IMR-90 (cell line): ENCODE measurements at regions not wholly inside any gene's neighbourhood (a gene's known extent, or its start where the extent isn't known, plus 50 kb on each side); places are given as distances from the start of the nearest gene placed in this dataset.

Source experiments
- ATAC-seq: fragments of 200-7000 bp; cut with Tn5 transposase; 2 replicates; pipeline ENCODE4 v1.9.1; 2020; ENCODE audit warnings: low read depth, mild to moderate bottlenecking, moderate library complexity
- BruUV-seq: library from RNA; stranded (reverse); fragments of 400-500 nt; replicated peaks from 2 replicates; lab custom pipeline; 2021; lab: Mats Ljungman, UMichigan
- CTCF ChIA-PET: fragments of 300-600 bp; formaldehyde crosslinking; extraction: SDS; loops from one replicate; lab custom pipeline; 2021; ENCODE audit warnings: antibody characterized with exemption; lab: Yijun Ruan, JAX
- POLR2A ChIA-PET: fragments of 300-600 bp; sonication (Branson Sonifier 250); formaldehyde crosslinking; loops from one replicate; lab custom pipeline; 2022; ENCODE audit warnings: antibody characterized with exemption; ENCODE audit not compliant: unreplicated experiment; lab: Charles Lee
- DNase-seq: peaks from one replicate; pipeline ENCODE4 v3.0.0; 2013
- H2AFZ ChIP-seq: replicated peaks from 2 replicates; pipeline ENCODE3; 2013; ENCODE audit warnings: low read length, mild to moderate bottlenecking; ENCODE audit not compliant: poor library complexity
- H2AK5ac ChIP-seq: 2 replicates; pipeline ENCODE4 v1.6.1; 2013; ENCODE audit warnings: low read depth, low read length, inconsistent platforms
- H2AK9ac ChIP-seq: replicated peaks from 2 replicates; pipeline ENCODE3; 2013; ENCODE audit warnings: mild to moderate bottlenecking, low read depth, low read length, moderate library complexity; ENCODE audit not compliant: poor library complexity
- H2BK120ac ChIP-seq: 2 replicates; pipeline ENCODE4 v1.6.1; 2013; ENCODE audit warnings: low read depth, low read length, inconsistent platforms
- H2BK15ac ChIP-seq: 3 replicates; pipeline ENCODE4 v1.6.1; 2013; ENCODE audit warnings: low read depth, low read length, inconsistent platforms
- H2BK20ac ChIP-seq: 2 replicates; pipeline ENCODE4 v1.6.1; 2013; ENCODE audit warnings: low read depth, mild to moderate bottlenecking, inconsistent platforms, low read length, moderate library complexity
- H2BK5ac ChIP-seq: 2 replicates; pipeline ENCODE4 v1.6.1; 2013; ENCODE audit warnings: mild to moderate bottlenecking, low read depth, low read length, inconsistent platforms; ENCODE audit not compliant: poor library complexity, severe bottlenecking
- H3K14ac ChIP-seq: replicated peaks from 2 replicates; pipeline ENCODE4 v1.6.1; 2013; ENCODE audit warnings: low read depth, low read length, inconsistent platforms
- H3K18ac ChIP-seq: 2 replicates; pipeline ENCODE4 v1.6.1; 2013; ENCODE audit warnings: low read depth, low read length, control low read depth
- H3K23ac ChIP-seq: 2 replicates; pipeline ENCODE4 v1.6.1; 2013; ENCODE audit warnings: low read depth, low read length, inconsistent platforms
- H3K27ac ChIP-seq: 2 replicates; pipeline ENCODE4 v1.5.1; 2013; ENCODE audit warnings: mild to moderate bottlenecking, control low read depth, low read length; ENCODE audit not compliant: insufficient read depth
- H3K27me3 ChIP-seq: 2 replicates; pipeline ENCODE4 v1.6.1; 2013; ENCODE audit warnings: low read length; ENCODE audit not compliant: control insufficient read depth, insufficient read depth
- H3K36me3 ChIP-seq: 2 replicates; pipeline ENCODE4 v1.6.1; 2013; ENCODE audit warnings: low read length, mixed read lengths; ENCODE audit not compliant: control insufficient read depth, insufficient read depth
- H3K4ac ChIP-seq: 2 replicates; pipeline ENCODE4 v1.6.1; 2013; ENCODE audit warnings: low read depth, low read length, inconsistent platforms
- H3K4me1 ChIP-seq: 2 replicates; pipeline ENCODE4 v1.6.1; 2013; ENCODE audit warnings: low read length, mixed read lengths; ENCODE audit not compliant: control insufficient read depth, insufficient read depth
- H3K4me2 ChIP-seq: 2 replicates; pipeline ENCODE4 v1.6.1; 2013; ENCODE audit warnings: low read depth, mild to moderate bottlenecking, control low read depth, low read length, moderate library complexity
- H3K4me3 ChIP-seq: 2 replicates; pipeline ENCODE4 v1.5.1; 2013; ENCODE audit warnings: low read depth, mild to moderate bottlenecking, control low read depth, low read length, moderate library complexity; ENCODE audit not compliant: insufficient read depth
- H3K56ac ChIP-seq: 2 replicates; pipeline ENCODE4 v1.6.1; 2013; ENCODE audit warnings: low read length, inconsistent platforms; ENCODE audit not compliant: insufficient read depth; ENCODE audit errors: extremely low read depth
- H3K79me1 ChIP-seq, 2 experiments: 2 replicates each; pipeline ENCODE4 v1.6.1; 2013; ENCODE audit warnings: low read length in 2 of 2, inconsistent platforms in 1 of 2, low read depth in 1 of 2
- H3K9ac ChIP-seq: 2 replicates; pipeline ENCODE4 v1.6.1; 2013; ENCODE audit warnings: low read depth, low read length, control low read depth
- H3K9me1 ChIP-seq: 2 replicates; pipeline ENCODE4 v1.6.1; 2013; ENCODE audit warnings: low read length, inconsistent platforms; ENCODE audit not compliant: insufficient read depth
- H3K9me3 ChIP-seq: 2 replicates; pipeline ENCODE4 v1.6.1; 2013; ENCODE audit warnings: low read length; ENCODE audit not compliant: control insufficient read depth, insufficient read depth
- H4K20me1 ChIP-seq: 2 replicates; pipeline ENCODE4 v1.6.1; 2013; ENCODE audit warnings: low read length, inconsistent platforms; ENCODE audit not compliant: insufficient read depth
- H4K5ac ChIP-seq: 2 replicates; pipeline ENCODE4 v1.6.1; 2013; ENCODE audit warnings: mild to moderate bottlenecking, low read depth, low read length, control low read depth
- H4K8ac ChIP-seq, 2 experiments: 2 replicates each; pipeline ENCODE4 v1.6.1; 2013; ENCODE audit warnings: low read depth in 2 of 2, low read length in 2 of 2, control low read depth in 1 of 2, inconsistent platforms in 1 of 2
- H4K91ac ChIP-seq: 2 replicates; pipeline ENCODE4 v1.6.1; 2013; ENCODE audit warnings: low read depth, low read length, inconsistent platforms; ENCODE audit not compliant: insufficient read depth
- BHLHE40 ChIP-seq: fragments of 150-350 bp; IDR thresholded peaks from 2 replicates; pipeline ENCODE4 v1.6.1; 2016; ENCODE audit warnings: mild to moderate bottlenecking, low read depth, low read length
- CEBPB ChIP-seq: IDR thresholded peaks from 2 replicates; pipeline ENCODE4 v1.6.1; 2012; ENCODE audit warnings: low read depth, low read length, improper control_type of control experiment
- CHD1 ChIP-seq: IDR thresholded peaks from 2 replicates; pipeline ENCODE4 v1.6.1; 2012; ENCODE audit warnings: low read depth, low read length, improper control_type of control experiment
- ELK1 ChIP-seq: fragments of 150-350 bp; IDR thresholded peaks from 2 replicates; pipeline ENCODE4 v1.6.1; 2016; ENCODE audit warnings: low read depth, mild to moderate bottlenecking, low read length, moderate library complexity, borderline replicate concordance
- FOS ChIP-seq: fragments of 150-350 bp; IDR thresholded peaks from 2 replicates; pipeline ENCODE4 v1.6.1; 2016; ENCODE audit warnings: low read depth, low read length
- MAFK ChIP-seq: IDR thresholded peaks from 2 replicates; pipeline ENCODE4 v1.6.1; 2012; ENCODE audit warnings: low read depth, low read length, improper control_type of control experiment
- MAZ ChIP-seq: IDR thresholded peaks from 2 replicates; pipeline ENCODE4 v1.6.1; 2012; ENCODE audit warnings: low read depth, mild to moderate bottlenecking, low read length, improper control_type of control experiment, moderate library complexity, borderline replicate concordance
- MXI1 ChIP-seq: IDR thresholded peaks from 2 replicates; pipeline ENCODE4 v1.6.1; 2012; ENCODE audit warnings: low read depth, mild to moderate bottlenecking, low read length, moderate library complexity, borderline replicate concordance
- NFE2L2 ChIP-seq: fragments of 150-350 bp; IDR thresholded peaks from 2 replicates; pipeline ENCODE4 v1.6.1; 2016; ENCODE audit warnings: low read depth, mild to moderate bottlenecking, low read length
- POLR2A ChIP-seq: IDR thresholded peaks from 2 replicates; pipeline ENCODE4 v1.6.1; 2012; ENCODE audit warnings: mild to moderate bottlenecking, low read depth, low read length
- RAD21 ChIP-seq: IDR thresholded peaks from 2 replicates; pipeline ENCODE4 v1.6.1; 2012; ENCODE audit warnings: low read length, improper control_type of control experiment
- RCOR1 ChIP-seq: IDR thresholded peaks from 2 replicates; pipeline ENCODE4 v1.6.1; 2012; ENCODE audit warnings: mild to moderate bottlenecking, low read length, improper control_type of control experiment; ENCODE audit not compliant: insufficient replicate concordance
- RFX5 ChIP-seq: IDR thresholded peaks from 2 replicates; pipeline ENCODE4 v1.8.0; 2012; ENCODE audit warnings: low read depth, mild to moderate bottlenecking, low read length, moderate library complexity
- SMC3 ChIP-seq: fragments of 150-350 bp; IDR thresholded peaks from 2 replicates; pipeline ENCODE4 v1.6.1; 2016; ENCODE audit warnings: low read depth, mild to moderate bottlenecking, antibody characterized with exemption, low read length, moderate library complexity
- WGBS, 2 experiments: methylation state at CpG; one replicate each; pipeline versions ENCODE4 v1.1.5 to v1.1.7; 2013; ENCODE audit warnings: missing lambda C conversion rate in 2 of 2; ENCODE audit not compliant: insufficient read length in 1 of 2; ENCODE audit errors: extremely low coverage in 2 of 2; 5-methylcytosine and 5-hydroxymethylcytosine counted together
- dilution Hi-C: fragments of 300-500 bp; cut with HindIII; formaldehyde crosslinking; loops from one replicate; pipeline ENCODE4 v1.14.3; 2018; ENCODE audit warnings: low sequenced_read_pairs; ENCODE audit not compliant: unreplicated experiment
- in situ Hi-C: fragments of 300-500 bp; cut with MboI; formaldehyde crosslinking; loops from 3 replicates; pipeline ENCODE4 v1.14.3; 2019; ENCODE audit warnings: low sequenced_read_pairs, inconsistent platforms, mixed read lengths
- intact Hi-C: fragments of 100-400 bp; cut with micrococcal nuclease; formaldehyde crosslinking; loops from 2 replicates; pipeline ENCODE4 v1.10.0; 2022
- TF ChIP-seq, protein P1 (sequence below): conservative IDR thresholded peaks from 2 replicates; pipeline ENCODE4 v1.5.1; 2012; ENCODE audit warnings: mild to moderate bottlenecking, low read depth, low read length, improper control_type of control experiment
- TF ChIP-seq, protein P2 (sequence below): fragments of 150-350 bp; IDR thresholded peaks from 2 replicates; pipeline ENCODE4 v1.6.1; 2017; ENCODE audit warnings: mild to moderate bottlenecking, antibody characterized with exemption, low read length, low read depth

DNA sequence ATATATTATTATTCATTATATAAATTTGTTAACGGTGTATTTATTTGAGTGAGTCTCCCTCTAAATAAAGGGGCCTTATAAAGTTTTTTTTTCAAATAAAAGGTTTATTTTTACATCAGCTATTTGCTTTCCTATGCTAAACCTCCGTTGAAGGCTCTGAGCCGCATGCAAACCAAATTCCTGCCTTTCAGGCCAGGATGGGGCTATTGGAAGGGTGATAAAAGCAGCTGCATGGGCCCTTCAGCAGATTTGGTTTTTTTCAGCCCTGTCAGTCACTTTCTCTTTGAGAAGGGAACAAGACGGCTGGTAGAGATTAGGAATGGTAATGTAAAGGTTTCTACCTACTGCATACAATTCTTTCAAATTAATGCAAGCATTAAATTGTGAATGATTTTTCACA is 244.2 kb downstream of the WNT5A start:
- TF ChIP-seq, protein P1, sequence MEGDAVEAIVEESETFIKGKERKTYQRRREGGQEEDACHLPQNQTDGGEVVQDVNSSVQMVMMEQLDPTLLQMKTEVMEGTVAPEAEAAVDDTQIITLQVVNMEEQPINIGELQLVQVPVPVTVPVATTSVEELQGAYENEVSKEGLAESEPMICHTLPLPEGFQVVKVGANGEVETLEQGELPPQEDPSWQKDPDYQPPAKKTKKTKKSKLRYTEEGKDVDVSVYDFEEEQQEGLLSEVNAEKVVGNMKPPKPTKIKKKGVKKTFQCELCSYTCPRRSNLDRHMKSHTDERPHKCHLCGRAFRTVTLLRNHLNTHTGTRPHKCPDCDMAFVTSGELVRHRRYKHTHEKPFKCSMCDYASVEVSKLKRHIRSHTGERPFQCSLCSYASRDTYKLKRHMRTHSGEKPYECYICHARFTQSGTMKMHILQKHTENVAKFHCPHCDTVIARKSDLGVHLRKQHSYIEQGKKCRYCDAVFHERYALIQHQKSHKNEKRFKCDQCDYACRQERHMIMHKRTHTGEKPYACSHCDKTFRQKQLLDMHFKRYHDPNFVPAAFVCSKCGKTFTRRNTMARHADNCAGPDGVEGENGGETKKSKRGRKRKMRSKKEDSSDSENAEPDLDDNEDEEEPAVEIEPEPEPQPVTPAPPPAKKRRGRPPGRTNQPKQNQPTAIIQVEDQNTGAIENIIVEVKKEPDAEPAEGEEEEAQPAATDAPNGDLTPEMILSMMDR = no peak
- TF ChIP-seq NFE2L2 (no peak), RCOR1 (no peak), POLR2A (no peak), MAZ (no peak), FOS (no peak), SMC3 (no peak), RAD21 (no peak), CHD1 (no peak), ELK1 (no peak), BHLHE40 (no peak), CEBPB (no peak), MXI1 (no peak), MAFK (no peak), RFX5 (no peak)
- TF ChIP-seq, protein P2, sequence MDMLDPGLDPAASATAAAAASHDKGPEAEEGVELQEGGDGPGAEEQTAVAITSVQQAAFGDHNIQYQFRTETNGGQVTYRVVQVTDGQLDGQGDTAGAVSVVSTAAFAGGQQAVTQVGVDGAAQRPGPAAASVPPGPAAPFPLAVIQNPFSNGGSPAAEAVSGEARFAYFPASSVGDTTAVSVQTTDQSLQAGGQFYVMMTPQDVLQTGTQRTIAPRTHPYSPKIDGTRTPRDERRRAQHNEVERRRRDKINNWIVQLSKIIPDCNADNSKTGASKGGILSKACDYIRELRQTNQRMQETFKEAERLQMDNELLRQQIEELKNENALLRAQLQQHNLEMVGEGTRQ = no peak
- Histone ChIP-seq H3K4me1 (peaks cover 2% of the 10 kb centered on the region; the same call in 1 of the 2 replicates), H4K8ac (no peak overlapping the region), H3K36me3 (no peaks in the 10 kb centered on the region), H3K4me2 (no peak overlapping the region), H2AK5ac (no peak overlapping the region), H3K9ac (no peak overlapping the region), H2BK20ac (no peak overlapping the region), H4K5ac (no peak overlapping the region), H3K23ac (no peak overlapping the region), H3K18ac (no peak overlapping the region), H3K9me1 (no peaks in the 10 kb centered on the region), H3K27ac (no peak overlapping the region), H3K79me1 (no peaks in the 10 kb centered on the region), H3K4me3 (no peak overlapping the region), H3K27me3 (no peaks in the 10 kb centered on the region), H2AK9ac (no peak overlapping the region), H3K9me3 (no peaks in the 10 kb centered on the region), H3K4ac (no peak overlapping the region), H2BK120ac (no peak overlapping the region), H4K91ac (no peak overlapping the region), H2BK15ac (no peak overlapping the region), H2AFZ (no peak overlapping the region), H3K14ac (no peak overlapping the region), H3K56ac (no peak overlapping the region), H4K20me1 (no peaks in the 10 kb centered on the region), H2BK5ac (no peak overlapping the region)
- no TSS peak for BruUV-seq
- no CpG with 5 or more reads among the region's 4 CpGs for WGBS, 2 experiments
- POLR2A ChIA-PET = no interaction called here
- CTCF ChIA-PET = no interaction called here
- ATAC-seq (no peak), DNase-seq (no peak)
- in situ Hi-C loops (no loop called here), intact Hi-C loops (no loop called here), dilution Hi-C loops (no loop called here)
